ENCODE measurements at regions not wholly inside any gene's neighbourhood (a gene's known extent, or its start where the extent isn't known, plus 50 kb on each side); places are given as distances from the start of the nearest gene placed in this dataset.

GRCh38 chr4:127335073-127335620 is 297.6 kb upstream of the INTU start:
- TF ChIP-seq REST (IDR thresholded peaks at IDR 0.05; ENCODE audit: insufficient replicate concordance, low read depth) (no peak), CTCF (IDR thresholded peaks at IDR 0.05; ENCODE audit: insufficient read depth, low read length) (no peak), GABPA (IDR thresholded peaks at IDR 0.05; ENCODE audit: low read depth) (no peak), POLR2AphosphoS5 (IDR thresholded peaks at IDR 0.05; ENCODE audit: low read depth) (no peak)

All from HL-60 (cell line).